Stimulated activated CD8-positive, alpha-beta memory T cell treated with anti-CD3 and anti-CD28 coated beads, Interleukin-7, amount 100 ng/mL, for 4 hours (primary cell): ENCODE measurements at regions not wholly inside any gene's neighbourhood (a gene's known extent, or its start where the extent isn't known, plus 50 kb on each side); places are given as distances from the start of the nearest gene placed in this dataset.

Experiments used
- DNase-seq, 2 donors: peaks; one replicate each; pipeline ENCODE4 v3.0.0-alpha.2; 2020; ENCODE audit warnings: low read depth in 2 of 2

DNA sequence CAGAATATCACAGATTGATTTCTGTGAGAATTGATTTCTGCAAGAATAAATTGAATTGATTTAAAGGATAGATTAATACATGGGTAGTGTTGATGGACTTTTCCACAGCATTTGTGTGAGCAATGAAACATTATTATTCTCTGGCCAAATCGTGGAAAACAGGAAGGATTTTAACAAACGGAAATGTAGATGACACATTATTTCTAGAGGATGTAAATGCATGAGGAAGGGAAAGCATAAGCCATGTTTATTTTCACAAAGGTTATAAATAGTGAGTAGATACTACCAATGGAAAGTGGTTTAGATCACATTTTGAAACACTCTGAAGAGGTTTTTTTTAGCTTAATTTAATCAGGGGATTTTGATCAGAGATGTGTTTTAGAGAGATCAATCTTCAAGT lies 1534.6 kb upstream of the MIR17HG start:
- no peak for DNase-seq

DNA sequence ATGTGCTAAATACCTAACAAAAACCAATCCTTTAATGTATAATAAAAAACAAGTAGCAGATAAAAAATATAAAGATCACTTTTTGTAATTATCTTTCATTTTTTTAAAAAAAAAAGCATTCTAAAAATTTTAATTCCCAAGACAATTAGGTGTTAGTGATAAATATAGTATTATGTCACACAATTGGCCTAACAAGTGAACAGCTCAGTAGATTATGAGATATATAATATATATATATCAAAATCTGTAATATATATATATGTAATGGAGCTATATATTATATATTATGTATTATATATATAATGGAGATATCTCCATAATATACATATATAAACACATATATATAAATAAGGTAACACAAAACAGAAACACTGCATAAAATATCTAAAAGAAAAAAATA lies 1531.1 kb upstream of the MIR17HG start:
- DNase-seq = no peak

DNA sequence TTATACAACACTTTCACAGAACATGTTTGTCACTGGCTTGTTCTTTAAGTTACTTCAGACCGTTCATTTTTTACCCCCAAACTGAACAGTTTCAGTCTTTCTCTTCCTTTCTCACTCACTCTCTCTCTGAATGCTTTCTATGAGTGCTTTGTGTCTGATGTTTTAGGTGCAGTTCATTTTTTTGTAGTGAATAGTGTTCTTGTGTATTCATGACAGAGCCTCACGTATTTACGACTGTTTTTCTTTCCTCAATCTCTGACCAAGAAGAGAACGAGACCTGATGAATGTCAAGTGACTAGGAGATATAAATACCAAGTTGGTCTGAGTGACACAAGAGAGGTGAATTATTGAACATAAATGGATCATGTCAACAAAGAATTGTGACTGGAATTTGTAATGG lies 1525.0 kb upstream of the MIR17HG start:
- DNase-seq = no peak

DNA sequence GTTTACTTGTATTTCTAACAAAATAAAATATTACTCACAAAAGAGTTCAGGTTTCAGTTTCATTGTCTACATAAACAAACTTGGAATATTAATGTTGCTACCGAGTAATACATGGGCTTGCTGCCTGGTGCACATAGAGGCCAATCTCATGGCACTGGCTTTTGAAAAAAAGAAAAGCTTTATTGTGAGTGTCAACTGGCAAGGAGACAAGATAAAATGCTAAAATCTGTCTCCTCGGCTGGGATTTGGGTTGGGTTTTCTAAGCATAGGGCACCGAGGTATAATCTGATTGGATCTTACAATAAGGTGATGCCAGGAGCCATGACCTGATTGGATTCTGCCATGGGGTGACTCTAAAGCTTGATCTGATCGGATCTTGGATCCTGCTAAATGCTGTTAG lies 1519.9 kb upstream of the MIR17HG start:
- no peak for DNase-seq

DNA sequence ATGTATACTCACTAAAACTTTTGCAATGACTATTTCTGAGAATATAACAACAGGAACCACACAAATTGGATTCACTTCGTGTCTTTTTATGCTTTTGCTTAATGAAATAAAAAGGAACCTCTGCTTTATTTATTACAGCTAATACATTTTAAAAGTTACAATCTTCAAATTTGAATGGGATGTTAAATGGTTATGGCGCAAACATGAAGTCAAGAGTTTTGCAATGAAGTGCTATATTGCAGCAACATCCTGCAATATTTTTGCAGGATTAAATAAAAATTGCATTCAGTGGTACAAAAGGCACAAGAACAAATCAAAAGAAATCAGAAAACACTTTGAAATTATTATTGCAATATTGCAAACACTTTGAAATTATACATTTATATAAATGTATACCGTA lies 1519.0 kb upstream of the MIR17HG start:
- no peak for DNase-seq

DNA sequence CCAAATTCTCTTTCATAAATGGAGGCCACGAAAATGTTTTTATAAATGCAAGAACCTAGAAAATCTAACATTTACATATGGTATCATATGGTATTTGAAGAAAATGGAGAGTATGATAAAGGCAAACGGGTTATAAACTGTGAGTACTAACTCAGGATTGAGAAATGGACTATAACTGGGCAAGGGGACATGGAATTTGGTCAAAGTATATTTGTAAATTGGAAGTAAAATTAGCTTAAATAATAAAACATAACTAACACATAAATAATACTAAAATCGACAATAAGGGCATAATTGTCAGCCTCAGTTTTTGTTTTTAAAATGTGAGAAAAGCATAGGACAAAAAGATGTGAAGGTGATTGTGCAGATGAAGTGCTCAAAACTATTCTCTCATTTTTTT lies 1516.3 kb upstream of the MIR17HG start:
- no peak for DNase-seq

DNA sequence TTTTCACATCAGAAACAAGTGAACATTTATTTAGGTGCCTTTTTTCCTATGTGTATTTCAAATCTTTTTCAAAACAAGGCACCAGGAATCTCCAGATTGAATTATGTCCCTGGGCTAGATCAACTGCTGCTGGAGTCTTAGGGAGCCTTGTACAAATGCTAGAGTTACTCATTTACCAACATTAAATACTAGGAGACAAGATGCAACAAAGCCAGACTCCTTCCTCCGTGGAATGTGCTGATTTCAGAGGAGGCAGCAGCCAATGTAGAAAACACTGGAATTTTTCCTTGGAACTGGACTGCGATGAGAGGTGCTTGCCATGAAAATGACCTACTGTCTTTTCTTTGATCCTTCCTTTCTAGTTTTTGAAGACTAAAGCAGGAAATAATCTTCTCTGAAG lies 1514.7 kb upstream of the MIR17HG start:
- DNase-seq = no peak

DNA sequence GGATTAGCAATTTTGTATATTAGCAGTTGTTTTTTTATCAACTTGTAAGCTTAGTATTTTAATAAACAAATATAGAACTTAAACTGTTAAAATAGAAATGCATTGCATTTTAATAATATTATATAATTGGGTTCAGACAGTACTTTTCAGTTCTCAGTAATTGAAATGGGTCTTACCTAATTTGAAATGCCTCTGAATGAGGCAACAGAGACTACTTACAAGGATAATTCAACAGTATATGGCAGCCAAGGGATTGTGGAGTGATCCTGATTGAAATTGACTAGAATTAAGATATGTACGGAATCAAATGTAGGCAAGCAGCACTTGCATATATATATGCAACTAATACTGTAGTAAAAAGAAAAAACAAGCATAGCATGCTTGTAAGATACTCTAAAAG lies 1503.9 kb upstream of the MIR17HG start:
- no peak for DNase-seq

DNA sequence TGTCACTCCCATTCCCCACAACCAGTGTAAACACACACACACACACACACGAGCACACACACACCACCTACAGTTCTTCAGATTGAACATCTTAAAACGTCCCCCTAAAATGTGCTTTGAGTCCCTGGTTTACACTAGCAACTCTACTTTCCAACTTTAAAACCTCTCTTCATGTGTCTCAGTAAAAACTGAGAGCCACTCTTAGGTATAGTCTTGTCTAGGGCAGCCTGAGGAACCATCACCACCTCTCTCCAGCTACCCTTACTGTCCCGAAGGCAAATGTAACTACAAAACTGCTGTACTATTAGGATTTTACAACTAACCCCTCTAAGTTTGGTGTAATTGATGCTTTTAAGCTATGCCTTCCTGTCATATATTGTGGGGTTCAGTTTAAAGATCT lies 1501.6 kb upstream of the MIR17HG start:
- no peak for DNase-seq

DNA sequence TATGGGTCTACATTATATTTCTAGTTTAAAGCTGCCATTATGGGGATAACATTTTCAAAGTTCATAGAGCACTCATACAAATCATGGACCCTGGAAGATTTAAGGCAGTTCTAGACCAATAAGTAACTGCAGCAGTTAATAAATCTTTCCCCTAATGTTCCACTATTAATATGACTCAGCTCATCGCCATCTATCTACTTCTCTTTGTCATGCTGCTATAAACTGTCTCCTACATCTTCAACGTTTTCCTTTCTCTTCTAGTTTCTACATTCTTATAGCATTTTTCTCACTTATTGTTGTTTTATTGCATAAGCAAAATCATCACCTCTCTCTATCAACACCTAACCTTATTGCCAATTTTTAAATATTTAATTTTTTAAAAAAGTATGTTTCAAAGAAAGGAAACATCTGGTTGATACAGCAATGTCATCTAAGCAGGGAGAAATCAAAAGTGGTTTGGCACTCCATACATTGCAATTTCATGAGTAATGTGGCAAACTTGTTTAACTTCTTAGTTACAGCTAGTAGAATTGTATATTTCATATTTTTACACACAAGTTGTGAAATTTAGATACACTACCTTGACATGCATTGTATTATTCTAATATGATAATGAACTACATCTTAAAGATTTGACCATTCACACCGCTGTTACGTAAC lies 1500.4 kb upstream of the MIR17HG start:
- DNase-seq = no peak

DNA sequence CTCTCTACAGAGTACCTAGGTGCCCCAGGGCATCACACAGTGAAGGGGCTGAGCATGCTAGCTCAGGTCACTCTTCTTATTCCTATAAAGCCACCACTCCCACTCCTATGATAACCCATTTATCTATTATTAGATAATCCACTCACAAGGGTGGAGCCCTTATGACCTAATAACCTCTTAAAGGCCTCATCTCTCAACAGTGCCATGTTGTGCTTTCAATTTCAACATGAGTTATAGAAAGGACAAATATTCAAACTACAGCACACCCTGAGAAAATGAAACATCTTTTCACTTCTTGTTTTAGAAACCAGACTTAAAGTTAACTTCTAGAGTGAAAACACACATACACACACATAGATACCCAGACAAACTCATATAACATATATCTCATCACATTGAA lies 1494.9 kb upstream of the MIR17HG start:
- no peak for DNase-seq

DNA sequence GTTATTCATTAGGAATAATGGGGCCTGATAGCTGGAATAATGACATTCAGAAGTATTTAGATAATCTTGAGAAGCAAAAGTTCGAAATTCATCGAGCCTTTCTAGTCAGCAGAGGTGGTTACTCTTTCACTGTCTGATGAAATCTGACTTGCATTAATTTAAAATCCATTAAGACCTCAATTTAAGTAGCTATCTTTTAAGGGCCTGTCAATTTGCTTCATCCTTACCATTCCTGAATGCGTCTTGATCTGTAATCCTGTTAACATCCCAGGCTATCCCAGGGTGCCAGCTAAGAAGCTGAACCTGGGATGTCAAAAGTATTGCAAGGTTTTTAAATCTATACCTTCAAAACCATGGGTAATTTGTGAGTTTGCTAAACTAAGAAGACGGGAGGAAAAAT lies 1491.0 kb upstream of the MIR17HG start:
- no peak for DNase-seq

DNA sequence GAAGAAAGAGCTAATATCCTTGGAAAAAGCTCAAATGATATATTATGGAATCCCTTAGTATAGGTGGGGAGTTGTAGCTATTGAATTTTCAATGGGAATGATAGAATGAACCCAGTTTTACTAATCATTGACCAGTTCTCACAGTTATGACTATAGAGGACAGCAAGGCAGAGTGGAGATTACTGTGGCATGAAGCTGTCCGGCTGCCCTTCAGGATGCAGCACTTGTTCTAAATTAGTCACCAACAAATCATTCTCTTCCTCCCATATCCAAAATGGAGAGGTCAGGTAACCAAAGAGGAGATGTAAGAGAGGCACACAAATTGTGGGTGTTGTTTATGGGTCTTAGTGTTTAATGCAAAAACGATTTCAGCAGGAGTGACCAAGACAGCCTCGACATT lies 1490.0 kb upstream of the MIR17HG start:
- no peak for DNase-seq

DNA sequence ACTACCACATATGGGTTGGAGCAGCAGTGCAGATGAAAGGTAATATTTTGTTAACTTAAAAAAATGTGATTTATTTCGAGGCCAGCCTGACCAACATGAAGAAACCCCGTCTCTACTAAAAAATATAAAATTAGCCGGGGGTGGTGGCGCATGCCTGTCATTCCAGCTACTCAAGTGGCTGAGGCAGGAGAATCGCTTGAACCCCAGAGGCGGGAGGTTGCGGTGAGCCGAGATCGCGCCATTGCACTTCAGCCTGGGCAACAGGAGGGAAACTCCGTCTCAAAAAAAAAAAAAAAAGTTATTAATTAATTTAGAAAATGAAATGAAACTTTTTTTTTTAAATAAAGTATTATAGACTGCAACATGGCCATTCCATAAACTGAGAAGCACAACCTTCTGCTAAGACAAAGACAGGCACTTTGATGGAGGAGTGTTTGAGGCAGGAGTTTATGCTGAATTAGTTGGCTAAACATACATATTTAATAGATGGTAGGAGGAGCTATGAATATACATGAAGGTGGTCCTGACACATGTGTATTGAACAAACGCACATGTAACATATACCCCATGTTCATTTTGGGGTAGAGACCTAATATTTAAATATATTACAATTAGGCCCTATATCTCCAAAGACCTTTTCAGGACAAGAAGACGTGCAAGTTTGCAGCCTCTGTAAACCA lies 1485.3 kb upstream of the MIR17HG start:
- no peak for DNase-seq

DNA sequence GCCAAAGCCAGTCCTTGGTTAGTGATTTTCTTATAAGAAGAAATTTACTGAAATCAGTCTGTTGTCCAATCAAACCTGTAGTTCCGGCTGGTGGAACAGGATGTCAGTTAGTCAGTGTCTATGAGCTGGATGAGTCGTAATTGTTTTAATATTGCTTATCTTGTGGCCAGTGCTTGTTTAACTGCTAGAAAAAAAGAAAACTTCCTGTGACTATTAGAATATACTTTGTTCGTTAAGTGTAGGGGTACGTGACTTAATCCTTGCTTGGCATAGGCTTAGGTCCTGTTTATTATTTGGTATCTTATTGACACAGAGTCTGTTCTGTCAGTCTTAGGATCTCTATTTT lies 1484.8 kb upstream of the MIR17HG start:
- no peak for DNase-seq

DNA sequence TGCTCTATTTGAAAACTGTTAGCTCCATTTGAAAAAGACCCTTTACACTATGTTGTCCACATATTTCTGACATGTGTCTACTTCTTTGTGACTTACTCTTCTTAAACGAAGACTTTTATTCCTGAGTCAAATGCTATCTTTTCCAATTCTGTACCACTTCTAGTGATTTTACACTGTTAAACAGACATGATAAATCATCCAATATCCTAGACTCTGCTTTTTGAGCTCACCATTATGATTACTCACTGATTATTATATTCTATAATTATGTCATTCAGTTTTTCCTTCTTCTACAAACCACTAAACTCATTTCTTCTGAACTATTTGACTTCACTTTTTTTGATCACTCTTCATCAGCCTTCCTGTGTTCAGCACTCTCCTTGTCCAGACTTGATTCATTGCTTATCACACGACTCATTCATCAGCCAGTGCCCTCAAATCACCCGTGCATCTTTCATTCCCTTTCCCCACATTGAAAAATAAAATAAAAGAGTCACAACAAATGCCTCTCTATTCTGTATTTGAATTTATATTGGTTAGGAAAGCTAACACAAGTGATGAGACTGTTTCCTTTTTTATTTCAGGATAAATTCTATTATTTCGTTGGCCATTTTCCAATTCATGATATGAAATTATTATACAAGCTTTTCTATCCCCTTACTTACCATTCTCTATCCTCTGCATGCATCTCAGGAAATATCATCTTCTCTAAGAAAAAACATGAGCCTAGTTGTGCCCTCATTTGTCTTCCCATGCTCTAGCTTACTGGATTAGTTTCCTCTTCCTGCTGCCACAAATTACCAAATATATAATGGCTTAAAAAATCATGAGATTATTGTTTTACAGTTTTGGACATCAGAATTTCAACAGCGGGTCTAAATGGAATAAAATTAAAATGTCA lies 1482.1 kb upstream of the MIR17HG start:
- DNase-seq = no peak

DNA sequence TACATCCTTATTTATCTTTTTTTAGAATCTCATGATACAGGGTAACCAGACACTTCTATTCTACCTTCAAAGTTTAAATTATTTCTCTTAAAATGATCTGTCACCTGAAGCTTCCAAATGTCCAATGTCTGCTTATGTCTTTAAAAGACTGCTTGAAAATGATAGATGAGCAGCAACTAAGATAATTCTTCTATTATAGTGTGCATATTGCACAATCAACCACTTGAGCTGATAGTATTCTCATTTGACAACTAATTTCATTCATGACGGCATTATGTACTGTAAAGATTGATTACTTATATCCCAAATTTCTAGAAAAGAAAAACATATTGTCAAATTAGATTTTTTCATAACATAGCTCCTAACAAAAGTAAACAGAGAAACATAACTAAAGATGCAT lies 1478.2 kb upstream of the MIR17HG start:
- DNase-seq = no peak

DNA sequence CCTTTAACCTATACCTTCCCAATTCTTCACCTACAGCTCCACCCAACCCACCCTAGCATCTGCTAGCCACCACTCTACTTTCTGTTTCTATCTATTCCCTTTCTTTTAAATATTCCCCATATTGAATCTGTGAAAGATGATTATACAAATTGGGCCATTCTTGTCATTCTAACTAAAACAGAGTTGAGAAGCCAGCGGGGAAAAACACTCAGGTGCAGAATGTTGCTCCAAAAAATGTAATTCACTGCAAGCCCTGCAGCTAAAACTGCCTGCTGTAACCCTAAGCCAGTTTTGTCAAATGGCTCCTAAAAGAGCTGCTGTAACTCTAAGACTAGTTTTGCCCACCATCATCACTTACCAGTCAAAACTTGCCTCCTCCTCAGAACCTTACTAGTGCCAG lies 1468.6 kb upstream of the MIR17HG start:
- no peak for DNase-seq

DNA sequence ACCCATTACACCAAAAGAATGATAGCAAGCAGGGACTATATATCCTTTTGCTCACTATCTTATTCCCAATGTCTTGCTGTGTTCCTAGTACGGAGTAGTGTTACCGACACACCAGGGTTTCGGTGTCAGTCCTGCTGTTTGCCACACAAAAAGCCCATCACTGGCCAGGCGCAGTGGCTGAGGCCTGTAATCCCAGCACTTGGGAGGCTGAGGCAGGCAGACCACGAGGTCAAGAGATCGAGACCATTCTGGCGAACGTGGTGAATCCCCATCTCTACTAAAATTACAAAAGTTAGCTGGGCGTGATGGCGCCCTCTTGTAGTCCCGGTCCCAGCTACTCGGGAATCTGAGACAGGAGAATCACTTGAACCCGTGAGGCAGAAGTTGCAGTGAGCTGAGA lies 1467.3 kb upstream of the MIR17HG start:
- DNase-seq = no peak

DNA sequence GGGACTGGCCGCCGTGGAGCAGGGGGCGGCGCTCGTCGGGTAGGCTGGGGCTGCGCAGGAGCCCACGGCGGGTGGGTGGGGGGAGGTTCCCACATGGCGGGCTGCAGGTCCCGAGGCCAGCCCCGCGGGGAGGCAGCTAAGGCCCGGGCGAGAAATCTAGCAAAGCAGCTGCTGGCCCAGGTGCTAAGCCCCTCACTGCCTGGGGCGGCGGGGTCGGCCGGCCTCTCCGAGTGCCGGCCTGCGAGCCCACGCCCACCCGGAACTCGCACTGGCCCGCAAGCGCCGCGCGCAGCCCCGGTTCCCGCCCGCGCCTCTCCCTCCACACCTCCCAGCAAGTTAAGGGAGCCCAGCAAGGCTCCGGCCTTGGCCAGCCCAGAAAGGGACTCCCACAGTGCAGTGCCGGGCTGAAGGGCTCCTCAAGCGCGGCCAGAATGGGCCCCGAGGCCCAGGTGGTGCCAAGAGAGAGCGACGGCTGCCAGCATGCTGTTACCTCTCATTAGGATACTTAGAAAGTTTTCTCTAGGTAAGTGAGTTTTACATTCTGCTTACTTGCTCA lies 1463.5 kb upstream of the MIR17HG start:
- DNase-seq = no peak

DNA sequence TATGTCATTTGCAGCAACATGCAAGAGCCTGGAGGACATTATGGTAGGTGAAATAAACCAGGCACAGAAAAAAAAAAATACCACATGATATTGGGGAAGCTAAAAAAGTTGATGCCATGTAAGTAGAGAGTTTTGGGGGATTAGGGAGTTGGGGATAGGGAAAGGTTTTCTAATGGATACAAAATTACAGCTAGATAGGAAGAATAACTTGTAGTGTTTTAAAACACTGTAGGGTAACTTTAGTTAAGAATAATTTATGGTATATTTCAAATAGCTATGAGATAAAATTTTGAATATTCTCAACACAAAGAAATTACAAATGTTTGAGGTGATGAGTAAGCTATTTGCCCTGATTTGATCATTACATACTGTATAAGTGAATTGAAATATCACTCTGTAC lies 1456.7 kb upstream of the MIR17HG start:
- no peak for DNase-seq

DNA sequence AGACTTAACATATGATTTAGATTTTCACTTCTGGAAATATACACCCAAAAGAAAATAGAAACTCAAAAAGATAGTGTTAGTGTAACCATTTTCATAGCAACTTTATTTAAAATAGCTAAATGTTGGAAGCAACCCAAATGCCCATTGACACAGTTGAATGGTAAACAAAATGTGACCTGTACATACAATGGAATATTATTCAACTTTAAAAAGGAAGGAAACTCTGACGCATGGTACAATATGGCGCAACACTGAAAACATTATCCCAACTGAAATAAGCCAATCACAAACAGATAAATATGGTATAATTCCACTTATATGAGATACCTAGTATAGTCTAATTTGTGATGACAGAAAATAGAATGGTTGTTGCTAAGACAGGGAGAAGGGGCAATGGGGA lies 1456.1 kb upstream of the MIR17HG start:
- no peak for DNase-seq

DNA sequence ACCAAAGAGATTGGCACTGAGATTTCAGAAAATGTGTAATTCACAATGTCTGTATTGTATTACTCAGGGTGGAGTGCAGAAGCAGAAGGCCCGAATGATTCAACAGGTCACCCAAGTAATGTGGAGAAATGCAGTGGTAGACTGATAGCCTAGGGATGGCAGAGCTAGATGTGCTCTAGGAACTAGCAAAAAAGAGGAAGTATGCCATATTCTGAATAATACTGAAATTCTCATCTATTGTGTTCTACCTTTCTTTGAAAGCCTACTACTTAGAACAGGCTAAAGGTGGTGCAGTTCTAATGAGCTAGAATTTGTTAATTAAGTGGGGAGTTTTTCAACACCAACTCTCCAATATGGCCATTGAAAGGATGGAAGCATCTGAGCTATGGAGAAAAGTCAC lies 1449.8 kb upstream of the MIR17HG start:
- DNase-seq = no peak
